CD4-positive, alpha-beta T cell treated with Interleukin-1 beta for 1 hour (primary cell): ENCODE measurements at regions not wholly inside any gene's neighbourhood (a gene's known extent, or its start where the extent isn't known, plus 50 kb on each side); places are given as distances from the start of the nearest gene placed in this dataset.
"Not testable (repeated sequence)": the region's sequence is repeated elsewhere in the genome, so short reads cannot be mapped to it uniquely, and the experiment has no call there.

Experiments used
- DNase-seq, 2 donors: peaks; one replicate each; pipeline ENCODE4 v3.0.0-alpha.2; 2020 to 2022

- DNase-seq, result no peak
Observed at GRCh38 chr2:145799595-145800108, 1279.7 kb upstream of the ZEB2 start.

GRCh38 chr2:145798419-145798818 is 1278.5 kb upstream of the ZEB2 start:
- no peak for DNase-seq

- DNase-seq, result no peak
Observed at GRCh38 chr2:145797692-145798091, 1277.8 kb upstream of the ZEB2 start.

GRCh38 chr2:145792745-145793144 is 1272.8 kb upstream of the ZEB2 start:
- DNase-seq, result no peak

GRCh38 chr2:145789636-145790035 is 1269.7 kb upstream of the ZEB2 start:
- DNase-seq, result no peak

- not testable (repeated sequence) for DNase-seq
Observed at GRCh38 chr2:145787597-145788361, 1267.9 kb upstream of the ZEB2 start.

GRCh38 chr2:145782607-145783006 is 1262.7 kb upstream of the ZEB2 start:
- DNase-seq, result not testable (repeated sequence)

GRCh38 chr2:145777914-145778313 is 1258.0 kb upstream of the ZEB2 start:
- DNase-seq, result no peak

- DNase-seq, result no peak
Observed at GRCh38 chr2:145777297-145777696, 1257.4 kb upstream of the ZEB2 start.

GRCh38 chr2:145775591-145775990 is 1255.7 kb upstream of the ZEB2 start:
- no peak for DNase-seq

- DNase-seq, result no peak
Observed at GRCh38 chr2:145771525-145771924, 1251.6 kb upstream of the ZEB2 start.

- no peak for DNase-seq
Observed at GRCh38 chr2:145769011-145769716, 1249.2 kb upstream of the ZEB2 start.

GRCh38 chr2:145765874-145766273 is 1246.0 kb upstream of the ZEB2 start:
- DNase-seq, result no peak

GRCh38 chr2:145764631-145765030 is 1244.7 kb upstream of the ZEB2 start:
- DNase-seq, result no peak

- DNase-seq, result no peak
Observed at GRCh38 chr2:145760781-145761649, 1241.1 kb upstream of the ZEB2 start.

- no peak for DNase-seq
Observed at GRCh38 chr2:145759228-145759915, 1239.5 kb upstream of the ZEB2 start.

- no peak for DNase-seq
Observed at GRCh38 chr2:145757503-145758246, 1237.8 kb upstream of the ZEB2 start.

GRCh38 chr2:145755019-145755837 is 1235.3 kb upstream of the ZEB2 start:
- DNase-seq, result no peak

- DNase-seq, result no peak
Observed at GRCh38 chr2:145753966-145754365, 1234.0 kb upstream of the ZEB2 start.

GRCh38 chr2:145753041-145753608 is 1233.2 kb upstream of the ZEB2 start:
- no peak for DNase-seq
